HepG2 (cell line): ENCODE measurements at regions not wholly inside any gene's neighbourhood (a gene's known extent, or its start where the extent isn't known, plus 50 kb on each side); places are given as distances from the start of the nearest gene placed in this dataset.

Experiments
- NCOA5 ChIP-seq: sonication (generic); formaldehyde crosslinking; IDR thresholded peaks from 2 replicates; pipeline ENCODE4 v1.4.0; 2020; ENCODE audit warnings: missing genetic modification reagents
- SP5 ChIP-seq: IDR thresholded peaks from 2 replicates; pipeline ENCODE4 v1.6.1; 2016; ENCODE audit warnings: low read depth, borderline replicate concordance
- ZNF567 ChIP-seq: sonication (generic); formaldehyde crosslinking; IDR thresholded peaks from 2 replicates; pipeline ENCODE4 v1.8.1; 2023; ENCODE audit warnings: mild to moderate bottlenecking, missing genetic modification reagents, borderline replicate concordance
- ZNF780A ChIP-seq: sonication (generic); formaldehyde crosslinking; IDR thresholded peaks from 2 replicates; pipeline ENCODE4 v1.8.0; 2022; ENCODE audit warnings: mild to moderate bottlenecking, missing genetic modification reagents, moderate library complexity
- TF ChIP-seq, protein P1 (sequence below): sonication (generic); formaldehyde crosslinking; IDR thresholded peaks from 2 replicates; pipeline ENCODE4 v1.4.0; 2020; ENCODE audit warnings: missing genetic modification reagents
- TF ChIP-seq, protein P2 (sequence below): sonication (generic); formaldehyde crosslinking; IDR thresholded peaks from 2 replicates; pipeline ENCODE4 v1.4.0; 2020; ENCODE audit warnings: missing genetic modification reagents, borderline replicate concordance
- TF ChIP-seq, protein P3 (sequence below): sonication (generic); formaldehyde crosslinking; IDR thresholded peaks from 2 replicates; pipeline ENCODE4 v1.4.0; 2020; ENCODE audit warnings: missing genetic modification reagents, borderline replicate concordance

GRCh38 chr12:125451408-125451807 lies 386.2 kb downstream of the AACS start (continued):
- TF ChIP-seq, protein P1, sequence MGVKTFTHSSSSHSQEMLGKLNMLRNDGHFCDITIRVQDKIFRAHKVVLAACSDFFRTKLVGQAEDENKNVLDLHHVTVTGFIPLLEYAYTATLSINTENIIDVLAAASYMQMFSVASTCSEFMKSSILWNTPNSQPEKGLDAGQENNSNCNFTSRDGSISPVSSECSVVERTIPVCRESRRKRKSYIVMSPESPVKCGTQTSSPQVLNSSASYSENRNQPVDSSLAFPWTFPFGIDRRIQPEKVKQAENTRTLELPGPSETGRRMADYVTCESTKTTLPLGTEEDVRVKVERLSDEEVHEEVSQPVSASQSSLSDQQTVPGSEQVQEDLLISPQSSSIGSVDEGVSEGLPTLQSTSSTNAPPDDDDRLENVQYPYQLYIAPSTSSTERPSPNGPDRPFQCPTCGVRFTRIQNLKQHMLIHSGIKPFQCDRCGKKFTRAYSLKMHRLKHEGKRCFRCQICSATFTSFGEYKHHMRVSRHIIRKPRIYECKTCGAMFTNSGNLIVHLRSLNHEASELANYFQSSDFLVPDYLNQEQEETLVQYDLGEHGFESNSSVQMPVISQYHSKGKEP (CRISPR knock-in tag): no peak
- no peak for TF ChIP-seq SP5 (CRISPR knock-in tag)
- TF ChIP-seq, protein P2, sequence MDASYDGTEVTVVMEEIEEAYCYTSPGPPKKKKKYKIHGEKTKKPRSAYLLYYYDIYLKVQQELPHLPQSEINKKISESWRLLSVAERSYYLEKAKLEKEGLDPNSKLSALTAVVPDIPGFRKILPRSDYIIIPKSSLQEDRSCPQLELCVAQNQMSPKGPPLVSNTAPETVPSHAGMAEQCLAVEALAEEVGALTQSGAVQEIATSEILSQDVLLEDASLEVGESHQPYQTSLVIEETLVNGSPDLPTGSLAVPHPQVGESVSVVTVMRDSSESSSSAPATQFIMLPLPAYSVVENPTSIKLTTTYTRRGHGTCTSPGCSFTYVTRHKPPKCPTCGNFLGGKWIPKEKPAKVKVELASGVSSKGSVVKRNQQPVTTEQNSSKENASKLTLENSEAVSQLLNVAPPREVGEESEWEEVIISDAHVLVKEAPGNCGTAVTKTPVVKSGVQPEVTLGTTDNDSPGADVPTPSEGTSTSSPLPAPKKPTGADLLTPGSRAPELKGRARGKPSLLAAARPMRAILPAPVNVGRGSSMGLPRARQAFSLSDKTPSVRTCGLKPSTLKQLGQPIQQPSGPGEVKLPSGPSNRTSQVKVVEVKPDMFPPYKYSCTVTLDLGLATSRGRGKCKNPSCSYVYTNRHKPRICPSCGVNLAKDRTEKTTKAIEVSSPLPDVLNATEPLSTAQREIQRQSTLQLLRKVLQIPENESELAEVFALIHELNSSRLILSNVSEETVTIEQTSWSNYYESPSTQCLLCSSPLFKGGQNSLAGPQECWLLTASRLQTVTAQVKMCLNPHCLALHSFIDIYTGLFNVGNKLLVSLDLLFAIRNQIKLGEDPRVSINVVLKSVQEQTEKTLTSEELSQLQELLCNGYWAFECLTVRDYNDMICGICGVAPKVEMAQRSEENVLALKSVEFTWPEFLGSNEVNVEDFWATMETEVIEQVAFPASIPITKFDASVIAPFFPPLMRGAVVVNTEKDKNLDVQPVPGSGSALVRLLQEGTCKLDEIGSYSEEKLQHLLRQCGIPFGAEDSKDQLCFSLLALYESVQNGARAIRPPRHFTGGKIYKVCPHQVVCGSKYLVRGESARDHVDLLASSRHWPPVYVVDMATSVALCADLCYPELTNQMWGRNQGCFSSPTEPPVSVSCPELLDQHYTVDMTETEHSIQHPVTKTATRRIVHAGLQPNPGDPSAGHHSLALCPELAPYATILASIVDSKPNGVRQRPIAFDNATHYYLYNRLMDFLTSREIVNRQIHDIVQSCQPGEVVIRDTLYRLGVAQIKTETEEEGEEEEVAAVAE (CRISPR knock-in tag): no peak
- TF ChIP-seq, protein P3, sequence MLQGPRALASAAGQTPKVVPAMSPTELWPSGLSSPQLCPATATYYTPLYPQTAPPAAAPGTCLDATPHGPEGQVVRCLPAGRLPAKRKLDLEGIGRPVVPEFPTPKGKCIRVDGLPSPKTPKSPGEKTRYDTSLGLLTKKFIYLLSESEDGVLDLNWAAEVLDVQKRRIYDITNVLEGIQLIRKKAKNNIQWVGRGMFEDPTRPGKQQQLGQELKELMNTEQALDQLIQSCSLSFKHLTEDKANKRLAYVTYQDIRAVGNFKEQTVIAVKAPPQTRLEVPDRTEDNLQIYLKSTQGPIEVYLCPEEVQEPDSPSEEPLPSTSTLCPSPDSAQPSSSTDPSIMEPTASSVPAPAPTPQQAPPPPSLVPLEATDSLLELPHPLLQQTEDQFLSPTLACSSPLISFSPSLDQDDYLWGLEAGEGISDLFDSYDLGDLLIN (CRISPR knock-in tag): no peak
- no peak for TF ChIP-seq NCOA5 (CRISPR knock-in tag)
- TF ChIP-seq ZNF567 (CRISPR knock-in tag): no peak
- TF ChIP-seq ZNF780A (CRISPR knock-in tag): no peak
